Nephron (organoid): ENCODE measurements at regions not wholly inside any gene's neighbourhood (a gene's known extent, or its start where the extent isn't known, plus 50 kb on each side); places are given as distances from the start of the nearest gene placed in this dataset.

Experiments
- H3K27ac Mint-ChIP-seq, 3 experiments: 2 replicates each; pipeline ENCODE4 v1.8.0; 2020; ENCODE audit warnings: mixed read lengths in 3 of 3, mild to moderate bottlenecking in 2 of 3, moderate library complexity in 1 of 3
- H3K27me3 Mint-ChIP-seq: 2 replicates; pipeline ENCODE4 v1.8.0; 2021; ENCODE audit warnings: low read depth, mild to moderate bottlenecking, moderate library complexity, mixed read lengths
- H3K36me3 Mint-ChIP-seq: 2 replicates; pipeline ENCODE4 v1.8.0; 2020; ENCODE audit warnings: low read depth, mixed read lengths
- H3K4me1 Mint-ChIP-seq: 2 replicates; pipeline ENCODE4 v1.8.0; 2020; ENCODE audit warnings: mixed read lengths
- H3K4me3 Mint-ChIP-seq, 3 experiments: 2 replicates each; pipeline ENCODE4 v1.8.0; 2020; ENCODE audit warnings: mild to moderate bottlenecking in 3 of 3, mixed read lengths in 3 of 3, moderate library complexity in 2 of 3
- H3K9me3 Mint-ChIP-seq: 2 replicates; pipeline ENCODE4 v1.8.0; 2020; ENCODE audit warnings: mixed read lengths
- TF ChIP-seq, protein P1 (sequence below), 3 experiments: fragments of 200-600 bp; sonication (generic); IDR thresholded peaks; one replicate each; pipeline ENCODE4 v1.5.0; 2021; ENCODE audit warnings: antibody characterized with exemption in 3 of 3; ENCODE audit not compliant: unreplicated experiment in 3 of 3

DNA sequence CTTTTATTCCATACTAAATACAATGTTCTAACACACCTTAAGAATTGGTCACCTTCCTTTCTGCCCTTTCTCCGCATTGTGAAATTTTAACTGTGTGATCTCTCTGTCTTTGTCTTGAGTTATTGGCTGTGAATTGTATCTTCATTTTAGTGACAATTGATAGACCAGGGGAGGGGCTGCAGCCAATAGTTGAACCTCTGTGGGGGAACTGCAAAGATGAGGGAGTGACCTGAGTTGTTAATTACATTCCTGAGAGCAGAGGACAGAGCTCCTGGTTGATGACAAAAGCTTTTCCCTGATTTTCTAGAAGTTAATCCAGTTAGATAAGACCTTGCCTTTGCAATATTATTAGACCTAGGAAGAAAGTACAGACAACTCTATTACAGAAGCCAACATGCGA is 1535.7 kb downstream of the BRINP3 start:
- Mint-ChIP-seq H3K4me3 (no peak overlapping the region), H3K4me1 (no peaks in the 10 kb centered on the region), H3K27ac (peak overlapping the region in 1 of 3 experiments; percentile 0), H3K27me3 (no peaks in the 10 kb centered on the region), H3K36me3 (no peaks in the 10 kb centered on the region), H3K9me3 (no peaks in the 10 kb centered on the region)
- TF ChIP-seq, protein P1, sequence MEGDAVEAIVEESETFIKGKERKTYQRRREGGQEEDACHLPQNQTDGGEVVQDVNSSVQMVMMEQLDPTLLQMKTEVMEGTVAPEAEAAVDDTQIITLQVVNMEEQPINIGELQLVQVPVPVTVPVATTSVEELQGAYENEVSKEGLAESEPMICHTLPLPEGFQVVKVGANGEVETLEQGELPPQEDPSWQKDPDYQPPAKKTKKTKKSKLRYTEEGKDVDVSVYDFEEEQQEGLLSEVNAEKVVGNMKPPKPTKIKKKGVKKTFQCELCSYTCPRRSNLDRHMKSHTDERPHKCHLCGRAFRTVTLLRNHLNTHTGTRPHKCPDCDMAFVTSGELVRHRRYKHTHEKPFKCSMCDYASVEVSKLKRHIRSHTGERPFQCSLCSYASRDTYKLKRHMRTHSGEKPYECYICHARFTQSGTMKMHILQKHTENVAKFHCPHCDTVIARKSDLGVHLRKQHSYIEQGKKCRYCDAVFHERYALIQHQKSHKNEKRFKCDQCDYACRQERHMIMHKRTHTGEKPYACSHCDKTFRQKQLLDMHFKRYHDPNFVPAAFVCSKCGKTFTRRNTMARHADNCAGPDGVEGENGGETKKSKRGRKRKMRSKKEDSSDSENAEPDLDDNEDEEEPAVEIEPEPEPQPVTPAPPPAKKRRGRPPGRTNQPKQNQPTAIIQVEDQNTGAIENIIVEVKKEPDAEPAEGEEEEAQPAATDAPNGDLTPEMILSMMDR (IDR thresholded peaks at IDR 0.05; ENCODE audit: unreplicated experiment in 3 of 3), result no peak

DNA sequence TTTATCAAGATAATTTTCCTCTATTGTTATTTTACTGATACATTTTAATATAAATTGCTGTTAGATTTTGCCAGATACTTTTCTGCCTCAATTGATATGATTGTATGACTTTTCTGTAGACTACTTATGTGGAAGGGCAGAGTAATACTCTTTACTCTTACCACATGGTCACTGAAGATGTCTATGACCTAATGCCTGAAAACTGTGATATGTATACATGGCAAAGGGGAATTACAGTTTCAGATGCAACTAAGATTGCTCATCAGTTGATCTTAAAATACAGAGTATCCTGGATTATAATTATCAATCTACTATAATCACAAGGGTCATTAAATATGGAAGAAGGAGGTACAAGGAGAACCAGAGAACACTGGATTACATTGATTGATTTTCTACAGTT is 1528.0 kb downstream of the BRINP3 start:
- H3K27ac Mint-ChIP-seq, result no peak overlapping the region
- no peaks in the 10 kb centered on the region for H3K36me3 Mint-ChIP-seq
- H3K27me3 Mint-ChIP-seq, result no peaks in the 10 kb centered on the region
- no peaks in the 10 kb centered on the region for H3K9me3 Mint-ChIP-seq
- H3K4me3 Mint-ChIP-seq, result no peak overlapping the region
- no peaks in the 10 kb centered on the region for H3K4me1 Mint-ChIP-seq
- TF ChIP-seq, protein P1 (IDR thresholded peaks at IDR 0.05; ENCODE audit: unreplicated experiment in 3 of 3), result no peak

DNA sequence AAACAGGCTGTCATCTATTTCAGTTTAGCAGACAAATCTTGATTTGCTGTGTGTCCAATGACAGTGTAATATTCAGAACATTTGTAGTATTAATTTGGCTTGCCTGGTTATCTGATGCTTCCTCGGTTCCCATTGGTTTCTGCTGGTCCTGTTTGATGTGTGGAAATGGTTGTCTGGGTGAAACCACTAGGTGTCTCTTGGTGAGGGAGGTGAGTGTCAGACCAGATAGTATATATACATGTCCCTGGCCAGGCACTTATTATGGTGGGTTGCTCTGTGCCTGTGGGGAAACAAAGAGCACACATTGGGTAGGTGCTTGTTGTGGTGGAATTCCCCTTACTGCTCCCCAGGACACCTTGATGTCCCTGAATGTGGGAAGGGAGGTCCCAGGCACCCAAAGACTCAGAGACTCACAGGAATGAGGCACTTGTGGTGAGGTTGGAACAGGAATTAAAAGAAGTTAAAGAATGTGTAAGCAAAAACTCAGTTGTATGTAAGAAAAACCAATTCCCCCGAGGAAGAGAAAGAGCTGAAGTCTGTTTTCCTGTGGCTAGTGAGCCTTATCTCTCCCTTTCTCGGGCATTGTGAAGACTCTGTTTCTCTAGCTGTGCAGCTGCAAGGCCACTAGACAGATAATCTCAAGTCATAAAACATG is 1519.1 kb downstream of the BRINP3 start:
- H3K36me3 Mint-ChIP-seq, result no peaks in the 10 kb centered on the region
- H3K4me3 Mint-ChIP-seq, result no peak overlapping the region
- H3K27ac Mint-ChIP-seq, result no peak overlapping the region
- H3K27me3 Mint-ChIP-seq, result no peaks in the 10 kb centered on the region
- no peaks in the 10 kb centered on the region for H3K4me1 Mint-ChIP-seq
- no peaks in the 10 kb centered on the region for H3K9me3 Mint-ChIP-seq
- TF ChIP-seq, protein P1 (IDR thresholded peaks at IDR 0.05; ENCODE audit: unreplicated experiment in 3 of 3), result no peak

DNA sequence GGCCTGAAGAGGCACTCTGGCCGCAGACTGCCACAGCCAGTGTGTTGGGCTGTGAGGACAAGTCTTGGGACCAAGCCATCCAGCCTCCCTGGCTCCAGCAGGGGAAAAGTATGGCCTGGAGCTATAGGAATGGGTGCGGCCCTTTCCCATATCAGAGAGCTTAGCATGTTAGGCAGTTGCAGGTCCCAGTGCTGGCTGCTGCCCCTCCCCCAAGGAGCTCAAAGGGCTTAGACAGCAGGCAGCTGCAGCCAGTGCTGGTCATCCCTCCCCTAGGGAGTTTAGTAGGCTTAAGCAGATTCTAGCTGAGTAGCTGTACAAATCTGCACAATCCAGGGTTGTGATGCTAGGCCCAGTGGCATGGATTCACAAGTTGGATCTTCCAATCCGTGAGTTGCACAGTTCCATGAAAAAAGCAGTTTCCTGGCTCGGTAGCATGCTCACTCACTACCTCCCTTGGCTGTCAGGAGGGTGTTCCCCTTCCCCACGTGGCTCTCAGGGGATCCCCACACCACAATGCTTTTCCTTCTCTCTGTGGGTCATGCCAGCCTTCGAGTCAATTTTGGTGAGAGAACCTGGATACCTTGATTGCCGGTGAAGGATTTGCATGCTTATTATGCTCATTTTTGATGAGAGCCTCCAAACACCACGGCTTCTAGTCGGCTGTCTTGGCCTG is 1490.8 kb downstream of the BRINP3 start:
- Mint-ChIP-seq H3K36me3 (no peaks in the 10 kb centered on the region), H3K4me3 (no peak overlapping the region), H3K4me1 (no peaks in the 10 kb centered on the region), H3K27me3 (no peaks in the 10 kb centered on the region), H3K27ac (no peak overlapping the region), H3K9me3 (peaks cover 11% of the 10 kb centered on the region)
- TF ChIP-seq, protein P1 (IDR thresholded peaks at IDR 0.05; ENCODE audit: unreplicated experiment in 3 of 3), result no peak

DNA sequence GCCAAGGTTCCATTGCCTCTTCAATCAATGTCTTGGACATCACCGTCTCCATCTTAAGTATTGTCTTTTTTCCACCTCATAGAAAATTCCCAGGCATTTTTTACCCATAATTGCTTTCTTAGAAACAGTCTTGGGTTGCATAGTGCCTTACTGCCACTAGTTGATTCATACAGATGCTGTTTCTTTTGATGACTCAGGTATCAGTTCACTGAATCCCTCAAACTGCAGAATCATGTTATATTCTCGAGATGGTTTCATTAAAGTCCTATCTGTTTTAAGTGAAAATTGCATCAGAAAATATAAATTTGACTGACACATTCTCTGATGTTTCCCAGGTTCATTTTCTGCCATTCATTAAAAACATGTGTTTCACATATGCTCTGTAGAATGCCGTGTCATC is 1489.1 kb downstream of the BRINP3 start:
- no peaks in the 10 kb centered on the region for H3K36me3 Mint-ChIP-seq
- TF ChIP-seq, protein P1 (IDR thresholded peaks at IDR 0.05; ENCODE audit: unreplicated experiment in 3 of 3), result no peak

More for the DNA sequence above, 1489.1 kb downstream of the BRINP3 start:
- no peak overlapping the region for H3K27ac Mint-ChIP-seq
- no peak overlapping the region for H3K4me3 Mint-ChIP-seq
- peaks cover 8% of the 10 kb centered on the region for H3K9me3 Mint-ChIP-seq
- H3K27me3 Mint-ChIP-seq, result no peaks in the 10 kb centered on the region
- no peaks in the 10 kb centered on the region for H3K4me1 Mint-ChIP-seq
